HEK293T (cell line): ENCODE measurements at regions not wholly inside any gene's neighbourhood (a gene's known extent, or its start where the extent isn't known, plus 50 kb on each side); places are given as distances from the start of the nearest gene placed in this dataset.
"Not testable (repeated sequence)": the region's sequence is repeated elsewhere in the genome, so short reads cannot be mapped to it uniquely, and the experiment has no call there.

ENCODE experiments used
- ARNT ChIP-seq: fragments of 450-650 bp; IDR thresholded peaks from 2 replicates; pipeline ENCODE4 v1.6.1; 2017; ENCODE audit warnings: mild to moderate bottlenecking
- BHLHE40 ChIP-seq: fragments of 450-650 bp; IDR thresholded peaks from 2 replicates; pipeline ENCODE4 v1.6.1; 2016; ENCODE audit warnings: mild to moderate bottlenecking, moderate library complexity, borderline replicate concordance
- ELF4 ChIP-seq: fragments of 450-650 bp; IDR thresholded peaks from 2 replicates; pipeline ENCODE4 v1.6.1; 2017; ENCODE audit warnings: antibody characterized with exemption
- FOXA1 ChIP-seq: fragments of 450-650 bp; IDR thresholded peaks from 2 replicates; pipeline ENCODE4 v1.6.1; 2016; ENCODE audit warnings: mild to moderate bottlenecking
- FOXM1 ChIP-seq: fragments of 450-650 bp; IDR thresholded peaks from 2 replicates; pipeline ENCODE4 v1.6.1; 2017; ENCODE audit warnings: mild to moderate bottlenecking, borderline replicate concordance
- SP1 ChIP-seq: fragments of 450-650 bp; IDR thresholded peaks from 2 replicates; pipeline ENCODE4 v1.6.1; 2017
- SUZ12 ChIP-seq: fragments of 450-650 bp; IDR thresholded peaks from 2 replicates; pipeline ENCODE4 v1.6.1; 2016; ENCODE audit warnings: mild to moderate bottlenecking
- TARDBP ChIP-seq: fragments of 450-650 bp; IDR thresholded peaks from 2 replicates; pipeline ENCODE4 v1.6.1; 2016
- ZNF384 ChIP-seq: fragments of 450-650 bp; IDR thresholded peaks from 2 replicates; pipeline ENCODE4 v1.6.1; 2016
- TF ChIP-seq, protein P1 (sequence below): fragments of 450-650 bp; IDR thresholded peaks from 2 replicates; pipeline ENCODE4 v1.6.1; 2016

DNA sequence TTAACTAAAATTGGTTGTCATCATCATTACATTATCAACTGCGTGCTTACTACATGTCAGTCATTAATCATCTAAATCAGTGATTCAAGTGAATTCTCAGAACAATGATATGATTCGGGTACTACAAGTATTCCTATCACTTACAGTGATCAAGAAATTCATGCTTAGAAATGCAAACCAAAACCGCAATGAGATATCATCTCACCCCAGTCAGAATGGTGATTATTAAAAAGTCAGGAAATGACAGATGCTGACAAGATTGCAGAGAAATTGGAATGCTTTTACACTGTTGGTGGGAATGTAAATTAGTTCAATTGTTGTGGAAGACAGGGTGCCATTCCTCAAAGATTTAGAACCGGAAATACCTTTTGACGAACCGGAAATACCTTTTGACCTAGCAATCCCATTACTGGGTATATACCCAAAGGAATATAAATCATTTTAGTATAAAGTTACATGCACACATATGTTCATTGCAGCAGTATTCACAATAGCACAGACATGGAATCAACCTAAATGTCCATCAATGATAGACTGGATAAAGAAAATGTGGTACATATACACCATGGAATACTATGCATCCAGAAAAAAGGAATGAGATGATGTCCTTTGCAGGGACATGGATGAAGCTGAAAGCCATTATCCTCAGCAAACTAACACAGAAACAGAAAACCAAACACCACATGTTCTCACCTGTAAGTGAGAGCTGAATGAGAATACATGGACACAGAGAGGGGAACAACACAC lies 124.4 kb downstream of the KCNJ2 start:
- not testable (repeated sequence) for TF ChIP-seq TARDBP, ELF4, ARNT, ZNF384, FOXA1, BHLHE40, FOXM1, SP1, SUZ12
- TF ChIP-seq, protein P1, sequence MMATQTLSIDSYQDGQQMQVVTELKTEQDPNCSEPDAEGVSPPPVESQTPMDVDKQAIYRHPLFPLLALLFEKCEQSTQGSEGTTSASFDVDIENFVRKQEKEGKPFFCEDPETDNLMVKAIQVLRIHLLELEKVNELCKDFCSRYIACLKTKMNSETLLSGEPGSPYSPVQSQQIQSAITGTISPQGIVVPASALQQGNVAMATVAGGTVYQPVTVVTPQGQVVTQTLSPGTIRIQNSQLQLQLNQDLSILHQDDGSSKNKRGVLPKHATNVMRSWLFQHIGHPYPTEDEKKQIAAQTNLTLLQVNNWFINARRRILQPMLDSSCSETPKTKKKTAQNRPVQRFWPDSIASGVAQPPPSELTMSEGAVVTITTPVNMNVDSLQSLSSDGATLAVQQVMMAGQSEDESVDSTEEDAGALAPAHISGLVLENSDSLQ: not testable (repeated sequence)
